SK-N-SH treated with all-trans-retinoic acid at 6 μM for 48 hours (cell line): ENCODE measurements at regions not wholly inside any gene's neighbourhood (a gene's known extent, or its start where the extent isn't known, plus 50 kb on each side); places are given as distances from the start of the nearest gene placed in this dataset.
"Not testable (repeated sequence)": the region's sequence is repeated elsewhere in the genome, so short reads cannot be mapped to it uniquely, and the experiment has no call there.

Experiments used
- ATAC-seq: fragments of 200-7000 bp; cut with Tn5 transposase; 3 replicates; pipeline ENCODE4 v1.9.1; 2020; ENCODE audit warnings: mild to moderate bottlenecking, moderate library complexity
- ARNTL ChIP-seq: fragments of 450-650 bp; formaldehyde crosslinking; IDR thresholded peaks from 2 replicates; pipeline ENCODE4 v1.5.0; 2020; ENCODE audit warnings: low read depth, mild to moderate bottlenecking, moderate library complexity, borderline replicate concordance
- CSDC2 ChIP-seq: fragments of 250-450 bp; sonication (Bioruptor Pico); IDR thresholded peaks from 2 replicates; pipeline ENCODE4 v1.5.0; 2020; ENCODE audit warnings: mild to moderate bottlenecking, moderate library complexity
- ESRRG ChIP-seq: fragments of 250-450 bp; sonication (Bioruptor Pico); IDR thresholded peaks from 2 replicates; pipeline ENCODE4 v1.6.1; 2021; ENCODE audit warnings: mild to moderate bottlenecking
- ISL1 ChIP-seq: fragments of 250-450 bp; sonication (Bioruptor Pico); IDR thresholded peaks from 2 replicates; pipeline ENCODE4 v2.1.2; 2022; ENCODE audit warnings: mild to moderate bottlenecking, moderate library complexity
- OSR1 ChIP-seq: fragments of 250-450 bp; sonication (Bioruptor Pico); IDR thresholded peaks from 2 replicates; pipeline ENCODE4 v1.8.0; 2022; ENCODE audit warnings: moderate library complexity, mild to moderate bottlenecking, inconsistent platforms
- PPARA ChIP-seq: fragments of 250-450 bp; sonication (Bioruptor Pico); IDR thresholded peaks from 2 replicates; pipeline ENCODE4 v1.5.0; 2020; ENCODE audit warnings: mild to moderate bottlenecking, borderline replicate concordance
- RARB ChIP-seq: fragments of 250-450 bp; sonication (Bioruptor Pico); IDR thresholded peaks from 2 replicates; pipeline ENCODE4 v1.8.0; 2021; ENCODE audit warnings: mild to moderate bottlenecking, moderate library complexity
- TCF4 ChIP-seq: fragments of 250-450 bp; sonication (Bioruptor Pico); IDR thresholded peaks from 2 replicates; pipeline ENCODE4 v1.8.0; 2021; ENCODE audit warnings: mild to moderate bottlenecking, moderate library complexity, borderline replicate concordance
- ZC3H10 ChIP-seq: fragments of 250-450 bp; sonication (Bioruptor Pico); IDR thresholded peaks from 2 replicates; pipeline ENCODE4 v1.5.1; 2021; ENCODE audit warnings: mild to moderate bottlenecking, moderate library complexity
- ZFP3 ChIP-seq: fragments of 250-450 bp; sonication (Bioruptor Pico); IDR thresholded peaks from 2 replicates; pipeline ENCODE4 v1.5.0; 2020; ENCODE audit warnings: mild to moderate bottlenecking, moderate library complexity
- ZFP30 ChIP-seq: fragments of 450-650 bp; formaldehyde crosslinking; IDR thresholded peaks from 2 replicates; pipeline ENCODE4 v1.5.0; 2022; ENCODE audit warnings: mild to moderate bottlenecking, moderate library complexity
- ZNF70 ChIP-seq: fragments of 450-650 bp; formaldehyde crosslinking; IDR thresholded peaks from 2 replicates; pipeline ENCODE4 v1.5.0; 2020; ENCODE audit warnings: mild to moderate bottlenecking, moderate library complexity
- ZNF8 ChIP-seq: fragments of 450-650 bp; formaldehyde crosslinking; IDR thresholded peaks from 2 replicates; pipeline ENCODE4 v1.5.0; 2020; ENCODE audit warnings: mild to moderate bottlenecking, moderate library complexity
- TF ChIP-seq, protein P1 (sequence below): fragments of 250-450 bp; sonication (Bioruptor Pico); IDR thresholded peaks from 2 replicates; pipeline ENCODE4 v1.5.1; 2020; ENCODE audit warnings: low read depth, mild to moderate bottlenecking, moderate library complexity
- TF ChIP-seq, protein P2 (sequence below): fragments of 250-450 bp; sonication (Bioruptor Pico); IDR thresholded peaks from 2 replicates; pipeline ENCODE4 v1.5.0; 2020; ENCODE audit warnings: mild to moderate bottlenecking, moderate library complexity
- TF ChIP-seq, protein P3 (sequence below): fragments of 250-450 bp; sonication (Bioruptor Pico); IDR thresholded peaks from 2 replicates; pipeline ENCODE4 v1.8.0; 2021; ENCODE audit warnings: low read depth, mild to moderate bottlenecking, moderate library complexity, borderline replicate concordance
- TF ChIP-seq, protein P4 (sequence below): fragments of 250-450 bp; sonication (Bioruptor Pico); IDR thresholded peaks from 2 replicates; pipeline ENCODE4 v1.8.0; 2020; ENCODE audit warnings: mild to moderate bottlenecking, moderate library complexity, borderline replicate concordance

DNA sequence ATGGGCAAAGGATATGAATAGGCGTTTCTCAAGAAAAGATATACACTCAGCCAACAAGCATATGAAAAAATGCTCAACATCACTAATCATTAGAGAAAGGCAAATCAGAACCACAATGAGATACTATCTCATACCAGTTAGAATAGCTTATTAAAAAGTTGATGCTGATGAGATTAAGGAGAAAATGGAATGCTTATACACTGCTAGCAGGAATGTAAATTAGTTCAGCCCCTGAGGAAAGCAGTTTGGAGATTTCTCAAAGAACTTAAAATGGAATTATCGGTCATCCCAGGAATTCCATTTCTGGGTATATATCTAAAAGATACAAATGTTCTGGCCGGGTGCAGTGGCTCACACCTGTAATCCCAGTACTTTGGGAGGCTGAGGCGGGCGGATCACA lies 78.2 kb upstream of the NOX4 start:
- peak; percentile 62 for ATAC-seq
- TF ChIP-seq ISL1 (CRISPR knock-in tag) = peak; percentile 70

DNA sequence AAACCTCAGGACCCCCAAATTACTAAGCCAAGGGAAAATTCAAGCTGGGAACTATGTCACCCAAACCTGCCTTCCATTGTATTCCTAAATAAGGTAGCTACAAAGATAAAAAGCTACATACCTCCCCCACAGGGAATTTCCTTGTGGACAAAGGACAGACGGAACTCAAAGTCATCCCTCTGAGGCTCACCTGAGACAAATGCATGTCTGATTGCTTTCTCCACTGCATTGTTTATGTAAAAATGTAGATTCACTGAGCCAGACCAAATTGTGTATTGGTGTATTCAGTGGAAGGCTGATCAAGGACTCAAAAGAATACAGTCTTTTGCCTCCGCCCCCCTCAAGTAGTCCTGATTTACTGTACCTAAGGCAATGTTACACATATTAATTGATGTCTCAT lies 80.5 kb upstream of the NOX4 start:
- ATAC-seq = not testable (repeated sequence)

DNA sequence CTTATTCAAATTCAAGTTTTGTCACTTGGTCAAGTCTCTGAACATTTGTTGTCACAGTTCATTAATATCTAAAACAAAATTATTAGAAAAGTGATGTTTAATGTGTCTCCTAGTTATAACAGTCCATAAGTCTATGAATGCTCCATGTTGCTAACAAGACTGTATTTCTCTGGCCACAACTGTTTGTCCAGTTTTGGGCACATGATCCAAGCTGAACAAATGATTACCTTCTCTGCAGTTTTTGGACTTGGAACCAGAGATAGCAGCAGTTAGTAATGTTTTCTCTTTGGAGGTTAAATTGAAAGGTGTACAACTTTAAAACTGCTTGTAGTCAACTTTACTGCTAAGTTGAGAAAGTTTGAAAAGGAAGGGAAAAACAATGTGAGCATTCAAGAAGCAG lies 84.7 kb upstream of the NOX4 start:
- not testable (repeated sequence) for ATAC-seq

DNA sequence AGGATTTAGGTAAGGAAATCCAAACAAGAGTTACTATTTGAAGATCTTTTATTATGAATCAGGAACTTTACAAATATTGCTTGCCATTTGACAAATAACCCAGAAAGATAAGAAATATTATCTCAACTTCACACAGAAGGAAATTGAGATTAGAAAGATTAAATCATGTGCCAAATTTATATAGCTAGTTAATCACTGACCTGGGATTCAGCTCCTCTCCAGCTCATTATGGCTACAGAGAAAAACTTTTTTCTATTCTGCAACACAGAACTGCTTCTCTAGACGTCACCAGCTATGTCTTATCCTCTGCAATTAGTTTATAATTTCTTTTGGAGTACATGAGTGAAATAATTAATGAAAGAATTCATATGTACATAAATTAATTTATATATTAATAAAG lies 86.3 kb upstream of the NOX4 start:
- ATAC-seq = not testable (repeated sequence)

DNA sequence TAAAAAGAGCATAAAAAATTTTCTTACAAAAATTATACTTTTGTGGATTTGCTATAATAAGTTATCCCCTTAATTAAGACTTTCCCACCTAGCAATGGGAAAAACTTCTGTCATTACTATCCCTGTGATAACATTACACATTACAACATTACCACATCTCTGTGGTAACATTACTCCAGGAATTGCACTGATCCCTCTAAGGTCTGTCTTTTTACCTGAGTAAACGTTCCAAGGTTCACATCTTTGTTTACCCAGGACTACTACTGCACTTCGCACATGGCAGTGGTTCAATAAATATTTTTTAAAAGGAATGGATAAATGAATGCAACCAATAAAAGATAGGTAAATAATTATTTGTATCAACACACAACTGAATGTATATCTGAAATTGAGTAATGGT lies 92.4 kb upstream of the NOX4 start:
- no peak for ATAC-seq
- TF ChIP-seq ARNTL (CRISPR knock-in tag) (no peak), ESRRG (CRISPR knock-in tag) (no peak), ZFP3 (no peak), PPARA (CRISPR knock-in tag) (no peak), CSDC2 (no peak), ZC3H10 (CRISPR knock-in tag) (no peak), TCF4 (CRISPR knock-in tag) (no peak), RARB (CRISPR knock-in tag) (no peak), ZNF8 (no peak), OSR1 (CRISPR knock-in tag) (no peak), ISL1 (CRISPR knock-in tag) (no peak), ZFP30 (no peak), ZNF70 (no peak)
- TF ChIP-seq, protein P1, sequence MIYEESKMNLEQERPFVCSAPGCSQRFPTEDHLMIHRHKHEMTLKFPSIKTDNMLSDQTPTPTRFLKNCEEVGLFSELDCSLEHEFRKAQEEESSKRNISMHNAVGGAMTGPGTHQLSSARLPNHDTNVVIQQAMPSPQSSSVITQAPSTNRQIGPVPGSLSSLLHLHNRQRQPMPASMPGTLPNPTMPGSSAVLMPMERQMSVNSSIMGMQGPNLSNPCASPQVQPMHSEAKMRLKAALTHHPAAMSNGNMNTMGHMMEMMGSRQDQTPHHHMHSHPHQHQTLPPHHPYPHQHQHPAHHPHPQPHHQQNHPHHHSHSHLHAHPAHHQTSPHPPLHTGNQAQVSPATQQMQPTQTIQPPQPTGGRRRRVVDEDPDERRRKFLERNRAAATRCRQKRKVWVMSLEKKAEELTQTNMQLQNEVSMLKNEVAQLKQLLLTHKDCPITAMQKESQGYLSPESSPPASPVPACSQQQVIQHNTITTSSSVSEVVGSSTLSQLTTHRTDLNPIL = no peak
- TF ChIP-seq, protein P2, sequence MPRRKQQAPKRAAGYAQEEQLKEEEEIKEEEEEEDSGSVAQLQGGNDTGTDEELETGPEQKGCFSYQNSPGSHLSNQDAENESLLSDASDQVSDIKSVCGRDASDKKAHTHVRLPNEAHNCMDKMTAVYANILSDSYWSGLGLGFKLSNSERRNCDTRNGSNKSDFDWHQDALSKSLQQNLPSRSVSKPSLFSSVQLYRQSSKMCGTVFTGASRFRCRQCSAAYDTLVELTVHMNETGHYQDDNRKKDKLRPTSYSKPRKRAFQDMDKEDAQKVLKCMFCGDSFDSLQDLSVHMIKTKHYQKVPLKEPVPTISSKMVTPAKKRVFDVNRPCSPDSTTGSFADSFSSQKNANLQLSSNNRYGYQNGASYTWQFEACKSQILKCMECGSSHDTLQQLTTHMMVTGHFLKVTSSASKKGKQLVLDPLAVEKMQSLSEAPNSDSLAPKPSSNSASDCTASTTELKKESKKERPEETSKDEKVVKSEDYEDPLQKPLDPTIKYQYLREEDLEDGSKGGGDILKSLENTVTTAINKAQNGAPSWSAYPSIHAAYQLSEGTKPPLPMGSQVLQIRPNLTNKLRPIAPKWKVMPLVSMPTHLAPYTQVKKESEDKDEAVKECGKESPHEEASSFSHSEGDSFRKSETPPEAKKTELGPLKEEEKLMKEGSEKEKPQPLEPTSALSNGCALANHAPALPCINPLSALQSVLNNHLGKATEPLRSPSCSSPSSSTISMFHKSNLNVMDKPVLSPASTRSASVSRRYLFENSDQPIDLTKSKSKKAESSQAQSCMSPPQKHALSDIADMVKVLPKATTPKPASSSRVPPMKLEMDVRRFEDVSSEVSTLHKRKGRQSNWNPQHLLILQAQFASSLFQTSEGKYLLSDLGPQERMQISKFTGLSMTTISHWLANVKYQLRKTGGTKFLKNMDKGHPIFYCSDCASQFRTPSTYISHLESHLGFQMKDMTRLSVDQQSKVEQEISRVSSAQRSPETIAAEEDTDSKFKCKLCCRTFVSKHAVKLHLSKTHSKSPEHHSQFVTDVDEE = no peak
- TF ChIP-seq, protein P3, sequence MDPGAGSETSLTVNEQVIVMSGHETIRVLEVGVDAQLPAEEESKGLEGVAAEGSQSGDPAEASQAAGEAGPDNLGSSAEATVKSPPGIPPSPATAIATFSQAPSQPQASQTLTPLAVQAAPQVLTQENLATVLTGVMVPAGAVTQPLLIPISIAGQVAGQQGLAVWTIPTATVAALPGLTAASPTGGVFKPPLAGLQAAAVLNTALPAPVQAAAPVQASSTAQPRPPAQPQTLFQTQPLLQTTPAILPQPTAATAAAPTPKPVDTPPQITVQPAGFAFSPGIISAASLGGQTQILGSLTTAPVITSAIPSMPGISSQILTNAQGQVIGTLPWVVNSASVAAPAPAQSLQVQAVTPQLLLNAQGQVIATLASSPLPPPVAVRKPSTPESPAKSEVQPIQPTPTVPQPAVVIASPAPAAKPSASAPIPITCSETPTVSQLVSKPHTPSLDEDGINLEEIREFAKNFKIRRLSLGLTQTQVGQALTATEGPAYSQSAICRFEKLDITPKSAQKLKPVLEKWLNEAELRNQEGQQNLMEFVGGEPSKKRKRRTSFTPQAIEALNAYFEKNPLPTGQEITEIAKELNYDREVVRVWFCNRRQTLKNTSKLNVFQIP (CRISPR knock-in tag) = no peak
- TF ChIP-seq, protein P4, sequence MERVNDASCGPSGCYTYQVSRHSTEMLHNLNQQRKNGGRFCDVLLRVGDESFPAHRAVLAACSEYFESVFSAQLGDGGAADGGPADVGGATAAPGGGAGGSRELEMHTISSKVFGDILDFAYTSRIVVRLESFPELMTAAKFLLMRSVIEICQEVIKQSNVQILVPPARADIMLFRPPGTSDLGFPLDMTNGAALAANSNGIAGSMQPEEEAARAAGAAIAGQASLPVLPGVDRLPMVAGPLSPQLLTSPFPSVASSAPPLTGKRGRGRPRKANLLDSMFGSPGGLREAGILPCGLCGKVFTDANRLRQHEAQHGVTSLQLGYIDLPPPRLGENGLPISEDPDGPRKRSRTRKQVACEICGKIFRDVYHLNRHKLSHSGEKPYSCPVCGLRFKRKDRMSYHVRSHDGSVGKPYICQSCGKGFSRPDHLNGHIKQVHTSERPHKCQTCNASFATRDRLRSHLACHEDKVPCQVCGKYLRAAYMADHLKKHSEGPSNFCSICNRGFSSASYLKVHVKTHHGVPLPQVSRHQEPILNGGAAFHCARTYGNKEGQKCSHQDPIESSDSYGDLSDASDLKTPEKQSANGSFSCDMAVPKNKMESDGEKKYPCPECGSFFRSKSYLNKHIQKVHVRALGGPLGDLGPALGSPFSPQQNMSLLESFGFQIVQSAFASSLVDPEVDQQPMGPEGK = no peak

DNA sequence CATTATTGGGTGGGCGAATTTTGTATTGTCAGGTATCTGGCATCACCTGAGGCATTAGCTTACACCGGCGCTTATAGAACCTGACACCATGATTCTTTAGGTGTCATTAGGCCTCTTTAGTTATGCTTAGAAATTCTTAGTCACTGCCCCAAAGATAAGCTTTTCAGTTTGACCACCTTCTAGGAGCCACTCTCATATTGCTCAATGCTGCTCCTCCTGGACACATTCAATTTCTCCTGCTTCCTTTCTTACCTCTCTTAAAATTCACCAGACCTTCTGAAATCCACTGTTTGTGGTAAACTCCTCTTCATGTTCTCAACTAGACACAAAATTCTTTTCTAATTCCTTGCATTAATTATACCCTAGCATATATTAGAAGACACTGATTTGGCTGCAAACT lies 93.9 kb upstream of the NOX4 start:
- ATAC-seq = peak; percentile 74

DNA sequence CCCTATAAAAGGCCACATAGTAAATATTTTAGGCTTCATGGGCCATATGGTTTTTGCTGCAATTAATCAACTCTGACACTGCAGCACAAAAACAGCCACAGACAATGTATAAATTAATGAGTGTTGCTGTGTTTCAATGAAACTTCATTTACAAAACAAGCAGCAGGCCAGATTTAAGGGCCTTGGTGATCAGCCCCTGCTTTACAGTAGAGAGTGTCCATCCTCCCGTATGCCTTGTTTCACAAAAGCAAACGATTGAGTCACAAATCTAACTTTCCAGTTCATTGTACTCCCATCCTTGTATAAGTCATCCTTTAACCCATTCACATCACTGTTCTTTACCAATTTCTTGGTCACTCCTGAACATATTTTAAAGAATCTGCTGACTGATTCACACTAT lies 94.3 kb upstream of the NOX4 start:
- peak; percentile 72 for ATAC-seq

DNA sequence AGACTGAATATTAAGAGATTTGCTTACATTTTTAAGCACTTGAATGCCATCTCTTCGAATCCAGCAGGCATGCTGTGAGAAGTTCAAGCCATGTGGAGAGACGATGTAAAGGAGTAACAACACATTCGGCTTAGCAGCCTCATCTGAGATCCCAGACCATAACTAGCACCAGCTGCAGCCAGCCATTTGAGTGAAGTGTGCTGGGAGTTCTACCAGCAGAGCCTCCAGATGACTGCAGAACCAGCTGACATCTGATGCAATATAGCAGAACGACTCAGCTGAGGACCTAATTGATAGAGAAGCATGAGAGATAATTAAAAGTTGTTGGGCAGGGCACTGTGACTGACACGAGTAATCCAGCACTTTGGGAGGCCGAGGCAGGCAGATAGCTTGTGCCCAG lies 98.2 kb upstream of the NOX4 start:
- ATAC-seq = not testable (repeated sequence)

DNA sequence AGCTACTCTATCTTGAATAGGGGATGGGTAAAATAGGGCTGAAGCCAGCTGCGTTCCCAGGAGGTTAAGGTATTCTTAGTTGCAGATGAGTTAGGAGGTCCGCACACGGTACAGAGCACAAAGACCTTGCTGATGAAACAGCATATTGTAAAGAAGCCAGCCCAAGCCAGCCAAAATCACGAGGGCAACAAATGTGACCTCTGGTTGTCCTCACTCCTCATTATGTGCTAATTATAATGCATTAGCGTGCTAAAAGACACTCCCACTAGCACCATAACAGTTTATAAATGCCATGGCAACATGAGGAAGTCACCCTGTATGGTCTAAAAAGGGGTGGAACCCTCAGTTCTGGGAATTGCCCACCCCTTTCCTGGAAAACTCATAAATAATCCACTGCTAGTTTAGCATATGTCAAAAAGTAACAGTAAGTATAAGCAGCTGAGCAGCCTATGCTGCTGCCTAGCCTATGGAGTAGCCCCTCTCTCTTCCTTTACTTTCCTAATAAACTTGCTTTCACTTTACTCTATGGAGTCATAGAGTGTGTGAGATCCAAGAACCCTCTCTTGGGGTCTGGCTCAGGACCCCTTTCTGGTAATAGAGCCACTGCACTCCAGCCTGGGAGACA lies 98.9 kb upstream of the NOX4 start:
- not testable (repeated sequence) for ATAC-seq

DNA sequence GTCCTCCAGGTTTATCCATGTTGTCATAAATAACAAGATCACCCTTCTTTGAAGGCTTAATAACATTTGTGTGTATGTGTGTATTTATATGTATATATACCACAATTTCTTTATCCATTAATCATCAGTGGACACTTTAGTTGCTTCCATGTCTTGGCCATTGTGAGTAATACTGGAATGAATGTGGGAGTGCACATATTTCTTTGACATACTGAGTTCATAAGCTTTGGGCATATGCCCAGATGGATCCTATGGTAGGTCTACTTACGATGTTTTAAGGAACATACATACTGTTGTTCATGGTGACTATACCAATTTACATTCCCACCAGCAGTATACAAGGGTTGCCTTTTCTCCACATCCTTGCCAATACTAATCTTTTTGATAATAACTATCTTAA lies 108.8 kb upstream of the TRIM77 start:
- ATAC-seq = peak; percentile 70
